ENCODE measurements at regions not wholly inside any gene's neighbourhood (a gene's known extent, or its start where the extent isn't known, plus 50 kb on each side); places are given as distances from the start of the nearest gene placed in this dataset.

DNA sequence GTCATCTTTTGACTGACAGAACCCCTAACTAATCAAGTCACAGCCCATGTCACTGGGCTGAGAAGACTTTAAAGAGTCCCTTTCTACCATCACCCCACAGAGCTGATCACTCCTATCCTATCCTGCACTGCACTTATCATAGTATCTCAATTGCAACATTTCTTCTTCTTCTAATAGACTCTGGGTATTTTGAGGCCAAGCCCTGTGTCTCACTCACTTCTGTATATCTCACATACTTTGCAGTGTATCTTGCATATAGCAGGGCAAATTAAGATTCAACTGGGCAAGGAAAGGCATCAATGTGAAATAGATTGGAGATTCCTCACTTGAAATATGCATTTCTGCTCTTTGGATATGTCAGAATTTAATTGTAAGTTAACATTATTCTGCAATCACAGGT lies 531.5 kb upstream of the SLIT2 start:
- TF ChIP-seq, protein P1, sequence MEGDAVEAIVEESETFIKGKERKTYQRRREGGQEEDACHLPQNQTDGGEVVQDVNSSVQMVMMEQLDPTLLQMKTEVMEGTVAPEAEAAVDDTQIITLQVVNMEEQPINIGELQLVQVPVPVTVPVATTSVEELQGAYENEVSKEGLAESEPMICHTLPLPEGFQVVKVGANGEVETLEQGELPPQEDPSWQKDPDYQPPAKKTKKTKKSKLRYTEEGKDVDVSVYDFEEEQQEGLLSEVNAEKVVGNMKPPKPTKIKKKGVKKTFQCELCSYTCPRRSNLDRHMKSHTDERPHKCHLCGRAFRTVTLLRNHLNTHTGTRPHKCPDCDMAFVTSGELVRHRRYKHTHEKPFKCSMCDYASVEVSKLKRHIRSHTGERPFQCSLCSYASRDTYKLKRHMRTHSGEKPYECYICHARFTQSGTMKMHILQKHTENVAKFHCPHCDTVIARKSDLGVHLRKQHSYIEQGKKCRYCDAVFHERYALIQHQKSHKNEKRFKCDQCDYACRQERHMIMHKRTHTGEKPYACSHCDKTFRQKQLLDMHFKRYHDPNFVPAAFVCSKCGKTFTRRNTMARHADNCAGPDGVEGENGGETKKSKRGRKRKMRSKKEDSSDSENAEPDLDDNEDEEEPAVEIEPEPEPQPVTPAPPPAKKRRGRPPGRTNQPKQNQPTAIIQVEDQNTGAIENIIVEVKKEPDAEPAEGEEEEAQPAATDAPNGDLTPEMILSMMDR (IDR thresholded peaks at IDR 0.05) = no peak
- TF ChIP-seq POLR2A (IDR thresholded peaks at IDR 0.05) (no peak), POLR2AphosphoS5 (IDR thresholded peaks at IDR 0.05) (no peak)

Measured in sigmoid colon (tissue), 4 donors.